SK-N-SH treated with all-trans-retinoic acid at 6 μM for 48 hours (cell line): ENCODE measurements at regions not wholly inside any gene's neighbourhood (a gene's known extent, or its start where the extent isn't known, plus 50 kb on each side); places are given as distances from the start of the nearest gene placed in this dataset.

Source experiments
- ATAC-seq: fragments of 200-7000 bp; cut with Tn5 transposase; 3 replicates; pipeline ENCODE4 v1.9.1; 2020; ENCODE audit warnings: mild to moderate bottlenecking, moderate library complexity
- ARNTL ChIP-seq: fragments of 450-650 bp; formaldehyde crosslinking; IDR thresholded peaks from 2 replicates; pipeline ENCODE4 v1.5.0; 2020; ENCODE audit warnings: low read depth, mild to moderate bottlenecking, moderate library complexity, borderline replicate concordance
- BACH2 ChIP-seq: fragments of 250-450 bp; sonication (Bioruptor Pico); IDR thresholded peaks from 2 replicates; pipeline ENCODE4 v1.9.0; 2021; ENCODE audit warnings: mild to moderate bottlenecking, borderline replicate concordance
- CREB5 ChIP-seq: fragments of 250-450 bp; sonication (Bioruptor Pico); IDR thresholded peaks from 2 replicates; pipeline ENCODE4 v1.5.1; 2020; ENCODE audit warnings: low read depth, mild to moderate bottlenecking, moderate library complexity
- CSDC2 ChIP-seq: fragments of 250-450 bp; sonication (Bioruptor Pico); IDR thresholded peaks from 2 replicates; pipeline ENCODE4 v1.5.0; 2020; ENCODE audit warnings: mild to moderate bottlenecking, moderate library complexity
- CSRNP3 ChIP-seq: fragments of 250-450 bp; sonication (Bioruptor Pico); IDR thresholded peaks from 2 replicates; pipeline ENCODE4 v1.5.1; 2021; ENCODE audit warnings: mild to moderate bottlenecking, moderate library complexity
- ESRRG ChIP-seq: fragments of 250-450 bp; sonication (Bioruptor Pico); IDR thresholded peaks from 2 replicates; pipeline ENCODE4 v1.6.1; 2021; ENCODE audit warnings: mild to moderate bottlenecking
- GLIS3 ChIP-seq: fragments of 250-450 bp; sonication (Bioruptor Pico); IDR thresholded peaks from 2 replicates; pipeline ENCODE4 v1.5.0; 2020; ENCODE audit warnings: mild to moderate bottlenecking, moderate library complexity
- ISL1 ChIP-seq: fragments of 250-450 bp; sonication (Bioruptor Pico); IDR thresholded peaks from 2 replicates; pipeline ENCODE4 v2.1.2; 2022; ENCODE audit warnings: mild to moderate bottlenecking, moderate library complexity
- OSR1 ChIP-seq: fragments of 250-450 bp; sonication (Bioruptor Pico); IDR thresholded peaks from 2 replicates; pipeline ENCODE4 v1.8.0; 2022; ENCODE audit warnings: moderate library complexity, mild to moderate bottlenecking, inconsistent platforms
- PATZ1 ChIP-seq: fragments of 250-450 bp; sonication (Bioruptor Pico); IDR thresholded peaks from 2 replicates; pipeline ENCODE4 v1.8.0; 2020; ENCODE audit warnings: mild to moderate bottlenecking, moderate library complexity, borderline replicate concordance
- POU6F1 ChIP-seq: fragments of 250-450 bp; sonication (Bioruptor Pico); IDR thresholded peaks from 2 replicates; pipeline ENCODE4 v1.8.0; 2021; ENCODE audit warnings: low read depth, mild to moderate bottlenecking, moderate library complexity, borderline replicate concordance
- PPARA ChIP-seq: fragments of 250-450 bp; sonication (Bioruptor Pico); IDR thresholded peaks from 2 replicates; pipeline ENCODE4 v1.5.0; 2020; ENCODE audit warnings: mild to moderate bottlenecking, borderline replicate concordance
- RARB ChIP-seq: fragments of 250-450 bp; sonication (Bioruptor Pico); IDR thresholded peaks from 2 replicates; pipeline ENCODE4 v1.8.0; 2021; ENCODE audit warnings: mild to moderate bottlenecking, moderate library complexity
- SNAI2 ChIP-seq: fragments of 250-450 bp; sonication (Bioruptor Pico); IDR thresholded peaks from 2 replicates; pipeline ENCODE4 v1.5.0; 2020; ENCODE audit warnings: mild to moderate bottlenecking, moderate library complexity
- TCF4 ChIP-seq: fragments of 250-450 bp; sonication (Bioruptor Pico); IDR thresholded peaks from 2 replicates; pipeline ENCODE4 v1.8.0; 2021; ENCODE audit warnings: mild to moderate bottlenecking, moderate library complexity, borderline replicate concordance
- TOX ChIP-seq: fragments of 250-450 bp; sonication (Bioruptor Pico); IDR thresholded peaks from 2 replicates; pipeline ENCODE4 v1.8.0; 2021; ENCODE audit warnings: mild to moderate bottlenecking, moderate library complexity, borderline replicate concordance
- TSHZ2 ChIP-seq: fragments of 250-450 bp; sonication (Bioruptor Pico); IDR thresholded peaks from 2 replicates; pipeline ENCODE4 v1.5.0; 2020; ENCODE audit warnings: mild to moderate bottlenecking, moderate library complexity
- ZC3H10 ChIP-seq: fragments of 250-450 bp; sonication (Bioruptor Pico); IDR thresholded peaks from 2 replicates; pipeline ENCODE4 v1.5.1; 2021; ENCODE audit warnings: mild to moderate bottlenecking, moderate library complexity
- ZFP3 ChIP-seq: fragments of 250-450 bp; sonication (Bioruptor Pico); IDR thresholded peaks from 2 replicates; pipeline ENCODE4 v1.5.0; 2020; ENCODE audit warnings: mild to moderate bottlenecking, moderate library complexity
- ZFP30 ChIP-seq: fragments of 450-650 bp; formaldehyde crosslinking; IDR thresholded peaks from 2 replicates; pipeline ENCODE4 v1.5.0; 2022; ENCODE audit warnings: mild to moderate bottlenecking, moderate library complexity
- ZNF70 ChIP-seq: fragments of 450-650 bp; formaldehyde crosslinking; IDR thresholded peaks from 2 replicates; pipeline ENCODE4 v1.5.0; 2020; ENCODE audit warnings: mild to moderate bottlenecking, moderate library complexity
- ZNF8 ChIP-seq: fragments of 450-650 bp; formaldehyde crosslinking; IDR thresholded peaks from 2 replicates; pipeline ENCODE4 v1.5.0; 2020; ENCODE audit warnings: mild to moderate bottlenecking, moderate library complexity

GRCh38 chr2:217058791-217059755 lies 199.2 kb upstream of the TNP1 start:
- ATAC-seq, result peak; percentile 45; the same call in 2 of the 3 replicates
- TF ChIP-seq PPARA (CRISPR knock-in tag), result no peak
- no peak for TF ChIP-seq OSR1 (CRISPR knock-in tag)
- TF ChIP-seq SNAI2 (CRISPR knock-in tag), result no peak
- no peak for TF ChIP-seq TSHZ2 (CRISPR knock-in tag)
- no peak for TF ChIP-seq GLIS3 (CRISPR knock-in tag)
- TF ChIP-seq TOX (CRISPR knock-in tag), result no peak
- no peak for TF ChIP-seq ZNF70 (CRISPR knock-in tag)
- TF ChIP-seq CSRNP3 (CRISPR knock-in tag), result no peak
- TF ChIP-seq CREB5 (CRISPR knock-in tag), result no peak
- TF ChIP-seq CSDC2 (CRISPR knock-in tag), result no peak
- no peak for TF ChIP-seq ZNF8
- no peak for TF ChIP-seq ZFP30 (CRISPR knock-in tag)
- no peak for TF ChIP-seq ZC3H10 (CRISPR knock-in tag)
- TF ChIP-seq ARNTL (CRISPR knock-in tag), result no peak
- no peak for TF ChIP-seq ZFP3 (CRISPR knock-in tag)
- TF ChIP-seq ISL1 (CRISPR knock-in tag), result no peak
- no peak for TF ChIP-seq TCF4 (CRISPR knock-in tag)
- no peak for TF ChIP-seq RARB (CRISPR knock-in tag)
- no peak for TF ChIP-seq BACH2 (CRISPR knock-in tag)
- TF ChIP-seq POU6F1, result no peak
- TF ChIP-seq, all 23 proteins: peak for 0

GRCh38 chr2:217057773-217058172 lies 197.9 kb upstream of the TNP1 start:
- TF ChIP-seq SNAI2 (CRISPR knock-in tag) (no peak), ZC3H10 (CRISPR knock-in tag) (no peak), ESRRG (CRISPR knock-in tag) (no peak), GLIS3 (CRISPR knock-in tag) (no peak), TCF4 (CRISPR knock-in tag) (no peak), CREB5 (CRISPR knock-in tag) (no peak), ZNF8 (no peak), PATZ1 (CRISPR knock-in tag) (no peak), TOX (CRISPR knock-in tag) (no peak), ZFP3 (CRISPR knock-in tag) (no peak), CSRNP3 (CRISPR knock-in tag) (no peak), BACH2 (CRISPR knock-in tag) (no peak), POU6F1 (no peak)
- ATAC-seq, result no peak
